Immature natural killer cell (primary cell): ENCODE measurements at regions not wholly inside any gene's neighbourhood (a gene's known extent, or its start where the extent isn't known, plus 50 kb on each side); places are given as distances from the start of the nearest gene placed in this dataset.
A peak's percentile ranks its signal among the peaks of the same experiment; 100 is the strongest.
"Not testable (repeated sequence)": the region's sequence is repeated elsewhere in the genome, so short reads cannot be mapped to it uniquely, and the experiment has no call there.

Source experiments
- DNase-seq, 3 donors: peaks; one replicate each; pipeline ENCODE4 v3.0.0; 2022; ENCODE audit warnings: mixed read lengths in 1 of 3
- H3K27ac Mint-ChIP-seq, 6 donors: one replicate each; pipeline ENCODE4 v1.8.0; 2020; ENCODE audit warnings: mixed read lengths in 6 of 6, mild to moderate bottlenecking in 5 of 6, inconsistent platforms in 4 of 6, moderate library complexity in 3 of 6
- H3K27me3 Mint-ChIP-seq, 3 donors: one replicate each; pipeline ENCODE4 v1.8.0; 2020 to 2021; ENCODE audit warnings: low read depth in 3 of 3, mild to moderate bottlenecking in 3 of 3, mixed read lengths in 3 of 3, moderate library complexity in 3 of 3, inconsistent platforms in 1 of 3
- H3K36me3 Mint-ChIP-seq, 3 donors: one replicate each; pipeline ENCODE4 v1.8.0; 2020; ENCODE audit warnings: mixed read lengths in 3 of 3, inconsistent platforms in 2 of 3, mild to moderate bottlenecking in 2 of 3
- H3K4me1 Mint-ChIP-seq, 2 donors: one replicate each; pipeline ENCODE4 v1.8.0; 2020; ENCODE audit warnings: inconsistent platforms in 2 of 2, mild to moderate bottlenecking in 2 of 2, mixed read lengths in 2 of 2, moderate library complexity in 1 of 2
- H3K4me3 Mint-ChIP-seq, 5 donors: one replicate each; pipeline ENCODE4 v1.8.0; 2020; ENCODE audit warnings: mild to moderate bottlenecking in 5 of 5, mixed read lengths in 5 of 5, inconsistent platforms in 3 of 5, moderate library complexity in 3 of 5
- H3K9me3 Mint-ChIP-seq, 6 donors: one replicate each; pipeline ENCODE4 v1.8.0; 2020; ENCODE audit warnings: mild to moderate bottlenecking in 6 of 6, mixed read lengths in 6 of 6, inconsistent platforms in 4 of 6, moderate library complexity in 3 of 6

DNA sequence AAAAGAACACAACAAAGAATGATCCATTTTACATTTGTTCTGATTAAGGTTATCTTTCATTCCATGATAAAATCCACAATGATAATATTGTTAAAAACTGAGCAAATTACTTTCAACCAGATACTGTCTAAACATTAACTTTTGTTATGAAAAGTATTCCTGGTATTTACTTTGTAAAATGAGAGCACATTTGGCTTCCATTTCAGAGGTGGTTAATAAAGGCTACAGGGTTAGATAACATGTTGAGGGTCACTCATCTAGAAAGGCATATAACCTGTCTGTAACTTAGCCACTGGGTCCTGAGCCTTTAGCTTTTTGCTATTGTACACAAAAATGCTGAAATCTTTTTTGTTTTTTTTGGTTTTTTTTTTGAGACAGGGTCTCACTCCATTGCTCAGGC lies 99.3 kb downstream of the ANXA2R start:
- Mint-ChIP-seq H3K27ac (no peak overlapping the region), H3K27me3 (peaks cover 0 to 13% (median 0%) of the 10 kb centered on the region in 3 donors), H3K4me1 (peaks cover 9 to 13% of the 10 kb centered on the region in 2 donors), H3K4me3 (no peak overlapping the region), H3K36me3 (peaks cover 0 to 3% (median 3%) of the 10 kb centered on the region in 3 donors), H3K9me3 (peaks cover 0 to 4% (median 0%) of the 10 kb centered on the region in 6 donors)
- no peak for DNase-seq

GRCh38 chr5:42932011-42932410 lies 108.1 kb downstream of the ANXA2R start:
- H3K4me1 Mint-ChIP-seq, H3K4me3 Mint-ChIP-seq, H3K27ac Mint-ChIP-seq, H3K27me3 Mint-ChIP-seq, DNase-seq: not testable (repeated sequence)
- Mint-ChIP-seq H3K36me3 (peaks cover 0 to 11% (median 5%) of the 10 kb centered on the region in 3 donors), H3K9me3 (peaks cover 0 to 15% (median under 1%) of the 10 kb centered on the region in 6 donors)

- not testable (repeated sequence) for H3K4me1 Mint-ChIP-seq, H3K27me3 Mint-ChIP-seq, H3K4me3 Mint-ChIP-seq, H3K27ac Mint-ChIP-seq, DNase-seq, H3K36me3 Mint-ChIP-seq
- H3K9me3 Mint-ChIP-seq = peaks cover 0 to 15% (median 0%) of the 10 kb centered on the region in 6 donors
Measured at GRCh38 chr5:42931451-42931850, 108.7 kb downstream of the ANXA2R start.

DNA sequence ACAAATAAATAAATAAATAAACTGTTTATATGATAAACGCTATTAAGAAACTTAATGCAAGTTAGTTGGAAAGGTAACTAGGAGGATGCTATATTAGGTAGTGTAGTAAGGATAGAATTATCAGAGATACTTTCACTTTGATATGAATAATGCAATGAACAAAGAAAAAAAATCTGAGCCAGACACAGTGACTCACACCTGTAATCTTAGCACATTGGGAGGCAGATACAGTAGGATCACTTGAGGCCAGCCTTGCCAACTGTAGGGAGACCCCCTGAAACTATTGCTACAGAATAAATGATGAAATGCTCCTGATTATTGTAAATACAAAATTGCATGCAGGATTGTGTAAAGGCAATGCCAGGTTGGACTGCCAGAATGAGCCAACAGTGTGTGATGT lies 109.2 kb downstream of the ANXA2R start:
- peaks cover 0 to 15% (median 0%) of the 10 kb centered on the region in 6 donors for H3K9me3 Mint-ChIP-seq
- H3K4me1 Mint-ChIP-seq = peaks cover 0 to under 1% of the 10 kb centered on the region in 2 donors

DNA sequence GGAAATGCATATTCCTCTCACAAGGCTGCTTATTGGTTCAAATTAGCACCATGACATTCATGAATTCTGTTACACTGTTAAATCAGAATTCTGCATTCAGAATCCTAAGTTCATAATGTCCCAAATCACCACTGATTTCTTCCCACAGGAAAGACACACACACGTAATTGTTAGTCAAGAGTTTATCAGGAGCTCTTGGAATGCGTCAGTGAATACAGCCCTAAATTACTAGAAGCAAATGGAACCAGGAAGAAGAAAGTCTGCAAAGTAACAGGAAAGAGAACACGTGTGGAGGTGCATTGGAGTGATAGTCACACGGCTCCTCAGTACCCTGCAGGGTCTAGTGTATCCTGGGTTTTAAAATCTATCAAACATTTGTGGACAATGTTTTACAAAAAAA lies 110.2 kb downstream of the ANXA2R start:
- Mint-ChIP-seq H3K4me3 (no peak overlapping the region), H3K36me3 (peaks cover 0 to 9% (median 5%) of the 10 kb centered on the region in 3 donors), H3K27ac (no peak overlapping the region), H3K27me3 (no peaks in the 10 kb centered on the region), H3K9me3 (peaks cover 0 to 15% (median 0%) of the 10 kb centered on the region in 6 donors), H3K4me1 (no peaks in the 10 kb centered on the region)
- DNase-seq = no peak

More for the DNA sequence above, 109.2 kb downstream of the ANXA2R start:
- H3K27me3 Mint-ChIP-seq = no peaks in the 10 kb centered on the region
- H3K36me3 Mint-ChIP-seq = peaks cover 0 to 9% (median 5%) of the 10 kb centered on the region in 3 donors
- no peak overlapping the region for H3K27ac Mint-ChIP-seq
- no peak overlapping the region for H3K4me3 Mint-ChIP-seq
- DNase-seq = no peak

- no peak overlapping the region for H3K4me3 Mint-ChIP-seq
Measured at GRCh38 chr5:42927730-42928129, 112.4 kb downstream of the ANXA2R start.

DNA sequence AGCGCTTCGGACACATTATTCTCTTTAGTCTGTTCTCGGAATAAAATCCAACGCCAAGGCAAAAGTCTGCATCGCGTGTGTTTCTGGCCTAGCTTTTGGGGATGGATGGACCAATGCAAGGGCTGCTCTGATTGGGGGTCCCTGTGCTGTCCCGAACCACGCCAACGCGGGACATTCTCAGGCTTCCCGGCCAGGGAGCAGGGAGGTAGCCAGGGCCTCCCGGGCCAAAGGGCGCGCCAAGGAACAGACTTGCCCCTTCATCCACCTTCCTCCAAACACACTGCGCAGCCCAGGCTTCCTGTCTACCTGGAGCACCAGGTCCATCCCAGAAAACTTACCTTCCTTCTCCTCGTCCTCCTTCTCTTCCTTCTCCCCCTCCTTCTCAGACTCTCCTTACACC lies 113.0 kb upstream of the SELENOP start:
- no peak overlapping the region for H3K4me3 Mint-ChIP-seq
- H3K27me3 Mint-ChIP-seq = no peaks in the 10 kb centered on the region
- no peak for DNase-seq
- no peaks in the 10 kb centered on the region for H3K4me1 Mint-ChIP-seq
- no peaks in the 10 kb centered on the region for H3K9me3 Mint-ChIP-seq
- H3K36me3 Mint-ChIP-seq = peaks cover 0 to 11% (median 5%) of the 10 kb centered on the region in 3 donors
- no peak overlapping the region for H3K27ac Mint-ChIP-seq

More at GRCh38 chr5:42927730-42928129, 112.4 kb downstream of the ANXA2R start:
- Mint-ChIP-seq H3K27me3 (no peaks in the 10 kb centered on the region), H3K4me1 (no peaks in the 10 kb centered on the region), H3K27ac (no peak overlapping the region), H3K9me3 (peaks cover 0 to 15% (median 0%) of the 10 kb centered on the region in 6 donors), H3K36me3 (peaks cover 0 to 15% (median 5%) of the 10 kb centered on the region in 3 donors)
- DNase-seq = no peak

- Mint-ChIP-seq H3K27ac (no peak overlapping the region), H3K4me1 (no peaks in the 10 kb centered on the region), H3K4me3 (no peak overlapping the region), H3K27me3 (no peaks in the 10 kb centered on the region), H3K36me3 (peaks cover 0 to 10% (median 4%) of the 10 kb centered on the region in 3 donors), H3K9me3 (no peaks in the 10 kb centered on the region)
- DNase-seq = no peak
Measured at GRCh38 chr5:42924226-42924625, 112.5 kb upstream of the SELENOP start.

GRCh38 chr5:42923710-42924109 lies 112.0 kb upstream of the SELENOP start:
- no peaks in the 10 kb centered on the region for H3K4me1 Mint-ChIP-seq
- peaks cover 0 to 5% (median 0%) of the 10 kb centered on the region in 3 donors for H3K36me3 Mint-ChIP-seq
- no peaks in the 10 kb centered on the region for H3K27me3 Mint-ChIP-seq
- H3K9me3 Mint-ChIP-seq = no peaks in the 10 kb centered on the region
- H3K27ac Mint-ChIP-seq = no peak overlapping the region
- peak overlapping the region in 1 of 5 donors; percentile 38 for H3K4me3 Mint-ChIP-seq
- DNase-seq = no peak

DNA sequence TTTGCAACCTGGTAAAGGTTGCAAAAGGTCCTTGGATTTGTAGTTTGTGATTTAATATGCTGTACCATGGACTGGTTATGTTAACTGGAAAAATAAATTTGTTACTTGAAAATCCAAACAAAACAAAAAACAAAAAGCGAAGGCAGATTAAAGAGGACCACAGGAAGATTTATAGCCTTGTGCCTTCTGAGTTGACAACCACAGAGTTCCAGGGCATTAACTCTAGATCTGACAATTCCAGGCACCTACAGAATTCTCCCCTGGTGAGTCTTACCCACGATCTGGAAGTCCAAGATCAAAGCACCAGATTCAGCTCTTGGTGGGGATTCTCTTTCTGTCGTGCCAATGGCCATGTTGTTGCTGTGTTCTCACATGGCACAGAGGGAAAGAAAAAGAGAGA lies 107.9 kb upstream of the SELENOP start:
- no peak for DNase-seq
- H3K27me3 Mint-ChIP-seq = peaks cover 0 to 2% (median 0%) of the 10 kb centered on the region in 3 donors
- H3K4me3 Mint-ChIP-seq = no peak overlapping the region
- no peaks in the 10 kb centered on the region for H3K4me1 Mint-ChIP-seq
- H3K27ac Mint-ChIP-seq = no peak overlapping the region
- H3K36me3 Mint-ChIP-seq = peaks cover 0 to 5% (median 3%) of the 10 kb centered on the region in 3 donors
- H3K9me3 Mint-ChIP-seq = no peaks in the 10 kb centered on the region

DNA sequence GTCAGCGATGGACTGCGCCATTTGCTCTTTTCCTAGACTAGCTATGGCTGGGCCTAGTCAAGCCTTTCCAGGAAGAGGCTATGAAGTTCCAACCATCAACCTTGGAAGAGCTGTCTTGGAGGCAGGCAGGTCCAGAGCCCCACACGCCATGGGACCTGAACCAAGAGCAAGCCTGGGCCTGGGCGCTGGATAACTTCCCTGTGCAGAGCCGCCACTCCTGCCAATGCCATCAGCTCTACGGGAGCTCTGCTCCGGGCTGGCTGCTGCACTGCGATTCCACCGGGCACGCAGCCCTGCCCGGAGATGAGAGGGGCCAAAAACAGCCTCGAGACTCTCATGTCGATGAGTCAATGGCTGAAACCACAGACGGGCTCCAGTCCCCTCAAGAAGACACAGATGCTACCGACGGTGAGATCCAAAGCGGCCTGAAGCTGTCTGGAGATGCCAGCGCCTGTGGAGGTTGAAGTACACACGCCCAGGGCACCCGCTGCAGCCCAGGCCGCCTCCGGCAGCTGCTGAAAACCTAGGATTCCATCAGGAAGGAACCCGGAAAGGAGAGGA lies 103.7 kb upstream of the SELENOP start:
- no peaks in the 10 kb centered on the region for H3K9me3 Mint-ChIP-seq
- no peak for DNase-seq

DNA sequence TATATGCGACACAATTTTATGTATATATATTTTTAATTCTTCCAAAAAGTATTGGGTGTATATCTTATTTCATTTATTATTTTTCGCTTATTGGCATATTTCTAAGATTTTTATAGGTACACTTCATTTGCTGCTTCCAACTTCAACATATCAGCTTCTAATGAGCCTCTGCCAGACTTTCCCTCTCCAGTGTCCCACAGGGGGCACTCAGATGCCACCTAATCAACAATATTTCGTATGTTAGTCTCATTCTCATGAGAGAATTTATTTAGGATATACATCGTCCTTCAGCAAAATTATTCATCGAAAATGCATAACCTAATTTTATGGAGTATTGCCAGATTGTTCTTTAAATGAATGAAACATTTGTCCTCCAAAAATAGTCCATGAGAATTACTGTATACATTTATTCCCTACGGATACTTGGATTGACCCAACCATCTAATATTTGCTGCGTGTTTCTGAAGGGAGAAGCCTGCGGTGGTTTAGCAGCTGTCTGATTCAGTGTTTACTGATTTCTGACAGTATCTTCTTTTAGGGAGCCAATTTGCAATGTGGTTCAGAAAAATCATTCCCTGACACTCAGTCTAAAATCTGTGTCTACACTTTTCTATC lies 100.6 kb upstream of the SELENOP start:
- H3K9me3 Mint-ChIP-seq = no peaks in the 10 kb centered on the region
- H3K4me1 Mint-ChIP-seq = peaks cover 12 to 13% of the 10 kb centered on the region in 2 donors
- peak overlapping the region in 2 of 6 donors; percentile 1 to 23 for H3K27ac Mint-ChIP-seq
- H3K4me3 Mint-ChIP-seq = no peak overlapping the region
- peak; percentile 42 to 65 (median 43) for DNase-seq
- peaks cover 5 to 12% (median 8%) of the 10 kb centered on the region in 3 donors for H3K27me3 Mint-ChIP-seq
- H3K36me3 Mint-ChIP-seq = peaks cover 0 to under 1% (median 0%) of the 10 kb centered on the region in 3 donors

More for the DNA sequence above, 103.7 kb upstream of the SELENOP start:
- Mint-ChIP-seq H3K36me3 (peaks cover 0 to 3% (median 0%) of the 10 kb centered on the region in 3 donors), H3K4me1 (peaks cover 0 to 3% of the 10 kb centered on the region in 2 donors), H3K4me3 (no peak overlapping the region), H3K27me3 (peaks cover 0 to 2% (median 0%) of the 10 kb centered on the region in 3 donors), H3K27ac (no peak overlapping the region)

- Mint-ChIP-seq H3K27me3 (peaks cover 5 to 16% (median 14%) of the 10 kb centered on the region in 3 donors), H3K4me1 (peaks cover 12 to 13% of the 10 kb centered on the region in 2 donors), H3K4me3 (peak overlapping the region; percentile 91 to 99 (median 94)), H3K36me3 (no peaks in the 10 kb centered on the region), H3K9me3 (no peaks in the 10 kb centered on the region), H3K27ac (peak overlapping the region; percentile 84 to 99 (median 88))
- DNase-seq = peak; percentile 86 to 90 (median 89)
Measured at GRCh38 chr5:42908509-42909488, 97.1 kb upstream of the SELENOP start.
